ENCODE measurements at regions not wholly inside any gene's neighbourhood (a gene's known extent, or its start where the extent isn't known, plus 50 kb on each side); places are given as distances from the start of the nearest gene placed in this dataset.
"Not testable (repeated sequence)": the region's sequence is repeated elsewhere in the genome, so short reads cannot be mapped to it uniquely, and the experiment has no call there.

- Histone ChIP-seq H3K4me3 (ENCODE audit: low read depth in 1 of 5, low read length in 5 of 5) (no peak overlapping the region), H3K4me1 (ENCODE audit: control insufficient read depth in 5 of 5, insufficient read depth in 5 of 5, low read length in 5 of 5) (peaks cover 10 to 42% (median 41%) of the 10 kb centered on the region in 5 donors), H3K9me3 (ENCODE audit: control insufficient read depth in 5 of 5, low read length in 5 of 5) (peaks cover 0 to 4% (median 0%) of the 10 kb centered on the region in 5 donors), H3K27ac (ENCODE audit: low read depth, low read length) (peak overlapping the region; percentile 97), H3K36me3 (ENCODE audit: control insufficient read depth in 5 of 5, insufficient read depth in 5 of 5, low read length in 5 of 5) (no peaks in the 10 kb centered on the region), H3K9ac (ENCODE audit: low read length in 5 of 5) (peak overlapping the region in 2 of 5 donors; percentile 59 to 74), H3K27me3 (ENCODE audit: control insufficient read depth in 5 of 5, insufficient read depth in 4 of 5, low read length in 5 of 5) (no peaks in the 10 kb centered on the region)
Observed at GRCh38 chr1:8122477-8123407, 96.6 kb upstream of the ERRFI1 start.

GRCh38 chr1:8122160-8122476, 96.0 kb upstream of the ERRFI1 start:
- Histone ChIP-seq H3K9me3 (ENCODE audit: control insufficient read depth in 5 of 5, low read length in 5 of 5) (peaks cover 0 to 4% (median 0%) of the 10 kb centered on the region in 5 donors), H3K27ac (ENCODE audit: low read depth, low read length) (peak overlapping the region; percentile 97), H3K27me3 (ENCODE audit: control insufficient read depth in 5 of 5, insufficient read depth in 4 of 5, low read length in 5 of 5) (no peaks in the 10 kb centered on the region), H3K4me3 (ENCODE audit: low read depth in 1 of 5, low read length in 5 of 5) (no peak overlapping the region), H3K4me1 (ENCODE audit: control insufficient read depth in 5 of 5, insufficient read depth in 5 of 5, low read length in 5 of 5) (peaks cover 7 to 41% (median 38%) of the 10 kb centered on the region in 5 donors), H3K36me3 (ENCODE audit: control insufficient read depth in 5 of 5, insufficient read depth in 5 of 5, low read length in 5 of 5) (no peaks in the 10 kb centered on the region), H3K9ac (ENCODE audit: low read length in 5 of 5) (peak overlapping the region in 4 of 5 donors; percentile 20 to 74 (median 58))

DNA sequence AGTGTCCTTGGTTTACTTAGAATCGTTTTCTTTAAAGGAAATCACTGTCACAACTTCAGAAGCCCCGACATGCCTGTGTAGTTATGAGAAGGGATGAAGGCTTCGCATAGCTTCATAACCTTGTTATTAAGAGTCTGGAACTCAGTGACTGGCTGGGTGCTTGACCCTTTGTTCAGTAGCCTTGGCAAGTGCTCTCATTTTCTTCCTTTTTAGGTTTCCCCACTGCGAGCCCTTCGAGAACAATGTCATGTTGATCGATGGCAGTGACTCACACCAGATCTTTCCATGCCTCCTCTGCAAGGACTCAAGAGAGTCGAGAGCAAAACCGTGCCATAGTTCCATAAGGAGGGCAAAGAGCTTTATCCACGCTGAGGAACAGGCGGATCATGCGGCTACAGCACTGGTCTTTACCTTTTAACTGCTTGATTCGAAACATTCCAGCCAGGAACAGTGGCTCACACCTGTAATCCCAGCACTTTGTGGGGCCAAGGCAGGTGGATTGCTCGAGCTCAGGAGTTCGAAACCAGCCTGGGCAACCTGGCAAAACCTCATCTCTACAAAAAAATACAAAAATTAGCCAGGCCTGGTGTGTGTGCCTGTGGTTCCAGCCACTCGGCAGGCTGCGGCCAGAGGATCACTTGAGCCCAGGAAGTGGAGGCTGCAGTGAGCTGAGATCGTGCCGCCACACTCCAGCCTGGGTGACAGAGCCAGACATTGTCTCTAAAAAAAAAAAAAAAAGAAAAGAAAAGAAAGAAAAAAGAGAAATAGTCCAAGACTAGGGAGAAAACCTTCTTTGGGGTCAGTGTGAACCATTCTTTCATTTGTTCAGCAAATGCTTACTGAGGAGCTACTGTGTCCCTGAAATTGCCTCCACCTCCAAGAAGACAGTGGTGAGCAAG, 95.4 kb upstream of the ERRFI1 start:
- H3K27me3 ChIP-seq (ENCODE audit: control insufficient read depth in 5 of 5, insufficient read depth in 4 of 5, low read length in 5 of 5), result no peaks in the 10 kb centered on the region
- H3K9ac ChIP-seq (ENCODE audit: low read length in 5 of 5), result peak overlapping the region; percentile 20 to 87 (median 56)
- peak overlapping the region; percentile 97 for H3K27ac ChIP-seq (ENCODE audit: low read depth, low read length)
- peak overlapping the region in 3 of 5 donors; percentile 13 to 42 (median 30) for H3K4me3 ChIP-seq (ENCODE audit: low read depth in 1 of 5, low read length in 5 of 5)
- peaks cover 0 to 4% (median 0%) of the 10 kb centered on the region in 5 donors for H3K9me3 ChIP-seq (ENCODE audit: control insufficient read depth in 5 of 5, low read length in 5 of 5)
- H3K36me3 ChIP-seq (ENCODE audit: control insufficient read depth in 5 of 5, insufficient read depth in 5 of 5, low read length in 5 of 5), result no peaks in the 10 kb centered on the region
- peaks cover 7 to 45% (median 42%) of the 10 kb centered on the region in 5 donors for H3K4me1 ChIP-seq (ENCODE audit: control insufficient read depth in 5 of 5, insufficient read depth in 5 of 5, low read length in 5 of 5)

DNA sequence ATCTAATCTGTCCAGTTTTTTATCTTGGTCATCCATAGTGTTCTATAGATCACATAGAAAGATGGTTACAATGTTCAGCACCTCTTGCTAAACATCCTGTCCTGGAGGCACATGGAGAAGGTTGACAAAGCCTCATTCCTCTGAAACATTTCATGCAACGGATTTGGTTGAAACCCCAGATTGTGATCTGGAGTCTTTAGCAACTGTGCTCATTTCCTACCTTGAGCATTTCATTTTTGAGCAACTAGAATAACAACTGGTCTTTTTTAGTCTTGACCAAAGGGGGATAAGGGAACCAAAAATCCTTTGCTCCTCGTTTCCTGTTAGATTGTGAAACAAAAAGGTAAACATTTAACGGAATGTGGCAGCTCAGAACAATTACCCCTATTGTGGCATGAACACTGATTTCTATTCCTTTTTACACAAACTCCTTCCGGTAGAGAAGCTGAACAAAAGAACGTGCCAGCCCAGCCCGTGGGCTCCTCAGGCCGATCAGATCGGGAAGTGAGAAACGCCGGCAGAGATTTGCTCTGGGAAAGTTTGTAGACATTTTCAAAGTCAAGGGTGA, 94.7 kb upstream of the ERRFI1 start:
- peak overlapping the region; percentile 97 for H3K27ac ChIP-seq (ENCODE audit: low read depth, low read length)
- no peaks in the 10 kb centered on the region for H3K36me3 ChIP-seq (ENCODE audit: control insufficient read depth in 5 of 5, insufficient read depth in 5 of 5, low read length in 5 of 5)
- peak overlapping the region in 4 of 5 donors; percentile 35 to 87 (median 56) for H3K9ac ChIP-seq (ENCODE audit: low read length in 5 of 5)
- peak overlapping the region in 3 of 5 donors; percentile 13 to 42 (median 30) for H3K4me3 ChIP-seq (ENCODE audit: low read depth in 1 of 5, low read length in 5 of 5)
- H3K27me3 ChIP-seq (ENCODE audit: control insufficient read depth in 5 of 5, insufficient read depth in 4 of 5, low read length in 5 of 5), result no peaks in the 10 kb centered on the region
- peaks cover 7 to 52% (median 50%) of the 10 kb centered on the region in 5 donors for H3K4me1 ChIP-seq (ENCODE audit: control insufficient read depth in 5 of 5, insufficient read depth in 5 of 5, low read length in 5 of 5)
- H3K9me3 ChIP-seq (ENCODE audit: control insufficient read depth in 5 of 5, low read length in 5 of 5), result peaks cover 0 to 4% (median 0%) of the 10 kb centered on the region in 5 donors

DNA sequence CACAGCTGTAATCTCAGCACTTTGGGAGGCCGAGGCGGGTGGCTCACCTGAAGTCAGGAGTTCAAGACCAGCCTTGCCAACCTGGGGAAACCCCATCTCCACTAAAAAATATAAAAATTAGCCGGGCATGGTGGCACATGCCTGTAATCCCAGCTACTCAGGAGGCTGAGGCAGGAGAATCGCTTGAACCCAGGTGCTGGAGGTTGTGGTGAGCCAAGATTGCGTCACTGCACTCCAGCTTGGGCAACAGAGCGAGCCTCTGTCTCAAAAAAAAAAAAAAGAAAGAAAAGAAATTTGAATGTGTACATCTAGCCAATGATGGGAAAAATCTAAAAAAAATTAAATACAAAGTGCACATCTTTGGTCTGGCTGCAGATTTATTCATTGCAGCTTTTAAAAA, 92.6 kb upstream of the ERRFI1 start:
- not testable (repeated sequence) for H3K9me3 ChIP-seq (ENCODE audit: control insufficient read depth in 5 of 5, low read length in 5 of 5); H3K9ac ChIP-seq (ENCODE audit: low read length in 5 of 5); H3K36me3 ChIP-seq (ENCODE audit: control insufficient read depth in 5 of 5, insufficient read depth in 5 of 5, low read length in 5 of 5); H3K27me3 ChIP-seq (ENCODE audit: control insufficient read depth in 5 of 5, insufficient read depth in 4 of 5, low read length in 5 of 5); H3K4me3 ChIP-seq (ENCODE audit: low read depth in 1 of 5, low read length in 5 of 5)
- H3K4me1 ChIP-seq (ENCODE audit: control insufficient read depth in 5 of 5, insufficient read depth in 5 of 5, low read length in 5 of 5), result peaks cover 7 to 60% (median 52%) of the 10 kb centered on the region in 5 donors
- H3K27ac ChIP-seq (ENCODE audit: low read depth, low read length), result peak overlapping the region; percentile 88

- H3K9ac ChIP-seq (ENCODE audit: low read length in 5 of 5), result peak overlapping the region in 1 of 5 donors; percentile 59
- H3K9me3 ChIP-seq (ENCODE audit: control insufficient read depth in 5 of 5, low read length in 5 of 5), result no peaks in the 10 kb centered on the region
Observed at GRCh38 chr1:8118031-8118451, 91.9 kb upstream of the ERRFI1 start.

GRCh38 chr1:8116894-8117264, 90.8 kb upstream of the ERRFI1 start:
- no peaks in the 10 kb centered on the region for H3K36me3 ChIP-seq (ENCODE audit: control insufficient read depth in 5 of 5, insufficient read depth in 5 of 5, low read length in 5 of 5)
- peaks cover 8 to 56% (median 53%) of the 10 kb centered on the region in 5 donors for H3K4me1 ChIP-seq (ENCODE audit: control insufficient read depth in 5 of 5, insufficient read depth in 5 of 5, low read length in 5 of 5)
- peak overlapping the region in 3 of 5 donors; percentile 16 to 68 (median 52) for H3K9ac ChIP-seq (ENCODE audit: low read length in 5 of 5)
- no peaks in the 10 kb centered on the region for H3K27me3 ChIP-seq (ENCODE audit: control insufficient read depth in 5 of 5, insufficient read depth in 4 of 5, low read length in 5 of 5)
- H3K4me3 ChIP-seq (ENCODE audit: low read depth in 1 of 5, low read length in 5 of 5), result no peak overlapping the region
- peak overlapping the region; percentile 88 for H3K27ac ChIP-seq (ENCODE audit: low read depth, low read length)
- no peaks in the 10 kb centered on the region for H3K9me3 ChIP-seq (ENCODE audit: control insufficient read depth in 5 of 5, low read length in 5 of 5)

More at GRCh38 chr1:8118031-8118451, 91.9 kb upstream of the ERRFI1 start:
- H3K27ac ChIP-seq (ENCODE audit: low read depth, low read length), result peak overlapping the region; percentile 88
- peaks cover 8 to 65% (median 57%) of the 10 kb centered on the region in 5 donors for H3K4me1 ChIP-seq (ENCODE audit: control insufficient read depth in 5 of 5, insufficient read depth in 5 of 5, low read length in 5 of 5)
- no peak overlapping the region for H3K4me3 ChIP-seq (ENCODE audit: low read depth in 1 of 5, low read length in 5 of 5)
- H3K27me3 ChIP-seq (ENCODE audit: control insufficient read depth in 5 of 5, insufficient read depth in 4 of 5, low read length in 5 of 5), result no peaks in the 10 kb centered on the region
- H3K36me3 ChIP-seq (ENCODE audit: control insufficient read depth in 5 of 5, insufficient read depth in 5 of 5, low read length in 5 of 5), result no peaks in the 10 kb centered on the region

DNA sequence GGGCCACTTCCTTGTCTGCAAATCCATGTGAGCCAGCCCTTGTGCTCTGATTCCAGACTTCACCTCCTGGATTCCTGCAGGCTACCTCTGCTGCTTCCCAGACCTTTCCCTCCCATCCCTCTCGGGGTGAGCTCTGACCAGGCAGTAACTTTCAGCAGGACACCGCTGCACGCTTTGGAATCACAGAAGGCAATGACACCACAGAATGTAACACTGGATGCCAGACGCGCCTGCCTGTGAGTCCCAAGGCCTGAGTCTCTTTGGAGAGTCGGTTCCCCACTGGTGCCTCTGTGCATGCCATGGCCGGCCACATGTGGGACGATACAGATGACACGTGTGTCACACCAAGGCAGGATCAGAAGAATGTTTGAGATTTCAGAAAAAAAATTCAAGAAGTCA, 89.7 kb upstream of the ERRFI1 start:
- Histone ChIP-seq H3K4me1 (ENCODE audit: control insufficient read depth in 5 of 5, insufficient read depth in 5 of 5, low read length in 5 of 5) (peaks cover 2 to 45% (median 42%) of the 10 kb centered on the region in 5 donors), H3K27me3 (ENCODE audit: control insufficient read depth in 5 of 5, insufficient read depth in 4 of 5, low read length in 5 of 5) (no peaks in the 10 kb centered on the region), H3K36me3 (ENCODE audit: control insufficient read depth in 5 of 5, insufficient read depth in 5 of 5, low read length in 5 of 5) (no peaks in the 10 kb centered on the region), H3K27ac (ENCODE audit: low read depth, low read length) (peak overlapping the region; percentile 88), H3K9ac (ENCODE audit: low read length in 5 of 5) (peak overlapping the region in 1 of 5 donors; percentile 11), H3K9me3 (ENCODE audit: control insufficient read depth in 5 of 5, low read length in 5 of 5) (no peaks in the 10 kb centered on the region), H3K4me3 (ENCODE audit: low read depth in 1 of 5, low read length in 5 of 5) (no peak overlapping the region)

DNA sequence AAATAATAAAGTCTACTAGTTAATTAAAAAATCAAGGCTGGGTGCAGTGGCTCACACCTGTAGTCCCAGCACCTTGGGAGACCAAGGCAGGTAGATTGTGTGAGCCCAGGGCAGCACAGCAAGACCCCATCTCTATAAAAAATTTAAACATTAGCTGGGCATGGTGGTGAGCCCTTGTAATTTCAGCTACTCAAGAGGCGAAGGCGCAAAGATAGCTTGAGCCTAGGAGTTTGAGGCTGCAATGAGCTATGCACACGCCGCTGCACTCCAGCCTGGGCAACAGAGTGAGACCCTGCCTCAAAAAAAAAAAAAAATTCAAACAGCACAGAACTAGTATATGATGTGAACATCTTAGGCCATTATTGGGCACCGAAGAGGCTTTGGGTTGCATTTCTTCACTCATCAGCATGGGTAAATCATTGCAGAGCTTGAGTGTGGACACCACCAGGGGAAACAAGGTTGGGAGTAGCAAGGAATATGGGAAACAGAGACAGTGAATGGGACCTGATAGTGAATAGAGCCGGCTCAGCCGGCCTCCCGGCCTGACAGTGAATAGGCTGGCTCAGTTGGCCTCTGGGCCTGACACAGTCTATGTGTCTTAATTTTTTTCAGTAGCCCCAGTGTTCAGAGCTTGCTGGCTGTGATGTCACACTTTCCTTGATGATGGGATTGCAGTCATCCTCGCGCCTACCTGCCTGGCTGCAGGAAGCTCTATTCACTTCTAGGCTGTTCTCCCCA, 89.1 kb upstream of the ERRFI1 start:
- peak overlapping the region in 1 of 5 donors; percentile 11 for H3K9ac ChIP-seq (ENCODE audit: low read length in 5 of 5)
- no peaks in the 10 kb centered on the region for H3K27me3 ChIP-seq (ENCODE audit: control insufficient read depth in 5 of 5, insufficient read depth in 4 of 5, low read length in 5 of 5)
- no peaks in the 10 kb centered on the region for H3K9me3 ChIP-seq (ENCODE audit: control insufficient read depth in 5 of 5, low read length in 5 of 5)
- no peaks in the 10 kb centered on the region for H3K36me3 ChIP-seq (ENCODE audit: control insufficient read depth in 5 of 5, insufficient read depth in 5 of 5, low read length in 5 of 5)
- H3K4me1 ChIP-seq (ENCODE audit: control insufficient read depth in 5 of 5, insufficient read depth in 5 of 5, low read length in 5 of 5), result peaks cover 2 to 39% (median 37%) of the 10 kb centered on the region in 5 donors
- H3K27ac ChIP-seq (ENCODE audit: low read depth, low read length), result peak overlapping the region; percentile 88
- H3K4me3 ChIP-seq (ENCODE audit: low read depth in 1 of 5, low read length in 5 of 5), result no peak overlapping the region
